GM12878 (cell line): ENCODE measurements at regions not wholly inside any gene's neighbourhood (a gene's known extent, or its start where the extent isn't known, plus 50 kb on each side); places are given as distances from the start of the nearest gene placed in this dataset.

Source experiments
- MTA3 ChIP-seq: IDR thresholded peaks from 2 replicates; pipeline ENCODE4 v1.6.1; 2012; ENCODE audit warnings: low read length, inconsistent platforms, borderline replicate concordance
- ZBTB33 ChIP-seq: fragments of 450-650 bp; IDR thresholded peaks from 2 replicates; pipeline ENCODE4 v1.6.1; 2017; ENCODE audit warnings: mild to moderate bottlenecking

- TF ChIP-seq MTA3 (no peak), ZBTB33 (no peak)
These were observed 657.8 kb downstream of the DACH1 start for GRCh38 chr13:71209217-71209616.
